K562 (cell line): ENCODE measurements at regions not wholly inside any gene's neighbourhood (a gene's known extent, or its start where the extent isn't known, plus 50 kb on each side); places are given as distances from the start of the nearest gene placed in this dataset.

Experiments
- ATAC-seq: fragments of 200-7000 bp; cut with Tn5 transposase; 3 replicates; pipeline ENCODE4 v1.9.1; 2020; ENCODE audit warnings: moderate library complexity
- BruUV-seq: library from RNA; stranded (reverse); fragments of 400-500 nt; replicated peaks from 2 replicates; lab custom pipeline; 2021; lab: Mats Ljungman, UMichigan
- CTCF ChIA-PET: fragments of 300-600 bp; formaldehyde crosslinking; extraction: SDS; loops from one replicate; lab custom pipeline; 2021; ENCODE audit warnings: low intra/inter-chr PET ratio; lab: Yijun Ruan, JAX
- POLR2A ChIA-PET: fragments of 300-600, 350-650 bp; sonication (Branson Sonifier 250); formaldehyde crosslinking; extraction: SDS; loops from one replicate; lab custom pipeline; 2021; ENCODE audit warnings: antibody characterized with exemption, inconsistent platforms; lab: Yijun Ruan, JAX
- DNase-seq, 4 experiments: peaks; one replicate each; pipeline versions ENCODE4 v3.0.0 to v3.0.0-alpha.2; 2011 to 2018; ENCODE audit warnings: low spot score in 3 of 4, mixed read lengths in 3 of 4; ENCODE audit errors: extremely low read depth in 1 of 4
- FAIRE-seq: peaks from 2 replicates; lab custom pipeline; 2011; peaks lifted over from hg19 to GRCh38; lab: Jason Lieb, UNC
- H2AFZ ChIP-seq: 2 replicates; pipeline ENCODE4 v1.6.0; 2011; ENCODE audit warnings: low read depth, low read length, control low read depth, inconsistent platforms
- H3K27ac ChIP-seq: fragments of 200-600 bp; 3 replicates; pipeline ENCODE4 v1.8.0; 2011; ENCODE audit warnings: low read depth, mild to moderate bottlenecking, control low read depth, inconsistent platforms, low read length, moderate library complexity, mixed read lengths; ENCODE audit errors: extremely low read depth
- H3K27me3 ChIP-seq, 2 experiments: fragments of 300-600 bp in 1 of 2; 2 replicates in 1 of 2; 3 replicates in 1 of 2; pipeline versions ENCODE4 v1.6.0 to v1.8.0; 2011; ENCODE audit warnings: inconsistent platforms in 2 of 2, low read length in 2 of 2, mild to moderate bottlenecking in 1 of 2, mixed read lengths in 1 of 2, moderate library complexity in 1 of 2; ENCODE audit not compliant: control insufficient read depth in 2 of 2, insufficient read depth in 2 of 2
- H3K36me3 ChIP-seq: fragments of 300-600 bp; 3 replicates; pipeline ENCODE4 v1.8.0; 2011; ENCODE audit warnings: mild to moderate bottlenecking, low read length, inconsistent platforms; ENCODE audit not compliant: control insufficient read depth, insufficient read depth
- H3K4me1 ChIP-seq, 2 experiments: fragments of 200-600 bp in 1 of 2; replicated peaks in 1 of 2; 2 replicates in 1 of 2; 3 replicates in 1 of 2; pipeline versions ENCODE4 v1.5.1 to v1.8.0; 2011; ENCODE audit warnings: inconsistent platforms in 2 of 2, low read length in 2 of 2, mild to moderate bottlenecking in 1 of 2, mixed read lengths in 1 of 2, moderate library complexity in 1 of 2; ENCODE audit not compliant: control insufficient read depth in 2 of 2, insufficient read depth in 2 of 2
- H3K4me2 ChIP-seq: 2 replicates; pipeline ENCODE4 v1.6.1; 2011; ENCODE audit warnings: low read length, control low read depth, inconsistent platforms, mixed read lengths; ENCODE audit not compliant: insufficient read depth
- H3K4me3 ChIP-seq: fragments of 200-600 bp; sonication (generic), shearing (Covaris generic); 2 replicates; pipeline ENCODE4 v1.5.1; 2016; ENCODE audit warnings: control low read depth, inconsistent platforms
- H3K79me2 ChIP-seq: fragments of 200-600 bp; 3 replicates; pipeline ENCODE4 v1.8.0; 2011; ENCODE audit warnings: low read length, inconsistent platforms; ENCODE audit not compliant: control insufficient read depth, insufficient read depth
- H3K9ac ChIP-seq, 2 experiments: 2 replicates each; pipeline versions ENCODE4 v1.6.0 to v1.6.1; 2011; ENCODE audit warnings: low read depth in 2 of 2, low read length in 2 of 2, control low read depth in 1 of 2, inconsistent platforms in 1 of 2, mild to moderate bottlenecking in 1 of 2, mixed read lengths in 1 of 2; ENCODE audit not compliant: insufficient read depth in 1 of 2
- H3K9me1 ChIP-seq: one replicate; pipeline ENCODE4 v1.6.0; 2011; ENCODE audit warnings: inconsistent platforms, mild to moderate bottlenecking, low read length, moderate library complexity; ENCODE audit not compliant: control insufficient read depth, insufficient read depth
- H3K9me3 ChIP-seq: replicated peaks from 2 replicates; pipeline ENCODE4 v1.5.1; 2011; ENCODE audit warnings: low read depth, low read length, inconsistent platforms; ENCODE audit not compliant: control insufficient read depth, insufficient read depth
- H4K20me1 ChIP-seq: replicated peaks from 2 replicates; pipeline ENCODE4 v1.6.1; 2011; ENCODE audit warnings: low read length, inconsistent platforms, mixed read lengths; ENCODE audit not compliant: control insufficient read depth, insufficient read depth
- IRF9 ChIP-seq: fragments of 450-650 bp; IDR thresholded peaks from 2 replicates; pipeline ENCODE4 v1.6.1; 2016; ENCODE audit warnings: missing biosample characterization, missing genetic modification characterization
- OTX1 ChIP-seq: fragments of 450-650 bp; formaldehyde crosslinking; IDR thresholded peaks from 2 replicates; pipeline ENCODE4 v1.4.0; 2022; ENCODE audit warnings: mild to moderate bottlenecking
- WGBS: fragments of 100-300 bp; shearing (Covaris generic); methylation state at CpG from one replicate; pipeline ENCODE4 v1.1.6; 2016; ENCODE audit warnings: low coverage, mixed read lengths; ENCODE audit not compliant: insufficient coverage; ENCODE audit errors: missing lambda C conversion rate; 5-methylcytosine and 5-hydroxymethylcytosine counted together
- in situ Hi-C: fragments of 300-500 bp; cut with MboI; formaldehyde crosslinking; loops from 4 replicates; pipeline ENCODE4 v1.15.0; 2018; ENCODE audit warnings: inconsistent platforms, mixed read lengths
- intact Hi-C: fragments of 100-400 bp; cut with micrococcal nuclease; formaldehyde crosslinking; loops from 2 replicates; pipeline ENCODE4 v1.14.2; 2022
- TF ChIP-seq, protein P1 (sequence below): fragments of 200-800 bp; sonication (Bioruptor generic); IDR thresholded peaks from 2 replicates; pipeline ENCODE4 v1.6.1; 2017; ENCODE audit warnings: missing genetic modification characterization, missing compliant biosample characterization

DNA sequence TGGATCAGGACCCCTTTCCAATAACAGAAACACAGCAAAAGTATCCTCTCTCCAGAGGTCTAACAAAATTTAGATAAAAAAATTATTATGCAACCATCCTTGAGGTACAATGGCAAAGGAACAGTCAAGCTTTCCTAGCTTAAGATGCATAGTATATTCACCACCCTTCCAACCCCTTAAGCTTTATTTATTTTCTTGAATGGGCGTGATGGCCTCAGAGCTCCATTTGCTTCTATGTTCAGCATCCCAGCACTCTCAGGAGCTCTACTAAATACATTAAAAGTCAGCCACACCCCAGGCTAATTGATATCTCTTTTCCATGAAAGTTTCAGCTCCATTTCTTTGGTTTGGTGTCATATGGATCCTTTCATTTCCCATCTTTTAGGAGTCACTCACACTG lies 1335.2 kb upstream of the ZEB2 start:
- no TSS peak for BruUV-seq
- ChIA-PET POLR2A (no interaction called here), CTCF (no interaction called here)
- ATAC-seq: no peak
- no peak overlapping the region for H3K9ac ChIP-seq
- H3K4me3 ChIP-seq: no peak overlapping the region
- 100% methylated on average over 1 of the region's 1 CpG for WGBS
- H3K79me2 ChIP-seq: no peaks in the 10 kb centered on the region
- no peak overlapping the region; the same call in 1 of the 2 replicates for H2AFZ ChIP-seq
- H3K27me3 ChIP-seq: no peaks in the 10 kb centered on the region
- no peaks in the 10 kb centered on the region for H3K9me1 ChIP-seq
- no peaks in the 10 kb centered on the region for H3K4me1 ChIP-seq
- no peak for DNase-seq
- H3K9me3 ChIP-seq: no peaks in the 10 kb centered on the region
- FAIRE-seq: no peak
- H3K27ac ChIP-seq: no peak overlapping the region
- TF ChIP-seq, protein P1, sequence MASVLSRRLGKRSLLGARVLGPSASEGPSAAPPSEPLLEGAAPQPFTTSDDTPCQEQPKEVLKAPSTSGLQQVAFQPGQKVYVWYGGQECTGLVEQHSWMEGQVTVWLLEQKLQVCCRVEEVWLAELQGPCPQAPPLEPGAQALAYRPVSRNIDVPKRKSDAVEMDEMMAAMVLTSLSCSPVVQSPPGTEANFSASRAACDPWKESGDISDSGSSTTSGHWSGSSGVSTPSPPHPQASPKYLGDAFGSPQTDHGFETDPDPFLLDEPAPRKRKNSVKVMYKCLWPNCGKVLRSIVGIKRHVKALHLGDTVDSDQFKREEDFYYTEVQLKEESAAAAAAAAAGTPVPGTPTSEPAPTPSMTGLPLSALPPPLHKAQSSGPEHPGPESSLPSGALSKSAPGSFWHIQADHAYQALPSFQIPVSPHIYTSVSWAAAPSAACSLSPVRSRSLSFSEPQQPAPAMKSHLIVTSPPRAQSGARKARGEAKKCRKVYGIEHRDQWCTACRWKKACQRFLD (CRISPR knock-in tag): no peak
- TF ChIP-seq IRF9 (no peak), OTX1 (CRISPR knock-in tag) (no peak)
- H4K20me1 ChIP-seq: no peaks in the 10 kb centered on the region
- H3K4me2 ChIP-seq: no peak overlapping the region
- no peaks in the 10 kb centered on the region for H3K36me3 ChIP-seq
- in situ Hi-C loops (no loop called here), intact Hi-C loops (no loop called here)
